ENCODE measurements at regions not wholly inside any gene's neighbourhood (a gene's known extent, or its start where the extent isn't known, plus 50 kb on each side); places are given as distances from the start of the nearest gene placed in this dataset.
"Not testable (repeated sequence)": the region's sequence is repeated elsewhere in the genome, so short reads cannot be mapped to it uniquely, and the experiment has no call there.

DNA sequence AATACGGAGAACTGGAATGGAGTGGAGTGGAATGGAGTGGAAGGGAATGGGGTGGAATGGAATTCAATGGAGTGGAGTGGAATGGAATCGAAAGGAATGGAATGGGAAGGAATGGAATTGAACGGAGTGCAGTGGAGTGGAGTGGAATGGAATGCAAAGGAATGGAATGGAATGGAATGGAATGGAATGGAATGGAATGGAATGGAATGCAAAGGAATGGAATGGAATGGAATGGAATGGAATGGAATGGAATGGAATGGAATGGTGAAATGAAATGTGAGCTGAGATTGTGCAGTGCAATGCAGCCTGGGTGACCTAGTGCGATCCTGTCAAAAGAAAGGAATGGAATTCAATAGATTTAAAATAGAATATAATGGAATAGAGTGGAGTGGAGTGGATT is 357.3 kb upstream of the WSB1 start:
- peaks cover 6 to 40% of the 10 kb centered on the region in 2 donors for H3K9me3 ChIP-seq (ENCODE audit: control insufficient read depth in 2 of 2, insufficient read depth in 1 of 2, low read depth in 1 of 2, low read length in 1 of 2)
- not testable (repeated sequence) for DNase-seq; H3K27me3 ChIP-seq (ENCODE audit: control insufficient read depth in 3 of 3, insufficient read depth in 3 of 3, low read length in 3 of 3); H3K4me1 ChIP-seq (ENCODE audit: control insufficient read depth in 3 of 3, insufficient read depth in 2 of 3, low read depth in 1 of 3, low read length in 2 of 3); H3K4me3 ChIP-seq (ENCODE audit: low read depth in 1 of 3, low read length in 3 of 3); FAIRE-seq; H3K27ac ChIP-seq (ENCODE audit: low read depth in 1 of 3, low read length in 2 of 3); H3K36me3 ChIP-seq (ENCODE audit: control insufficient read depth in 3 of 3, insufficient read depth in 2 of 3, low read depth in 1 of 3, low read length in 3 of 3)
- WGBS, 3 donors = 83 to 91% (median 85%) methylated on average over 4 of the region's 4 CpGs

DNA sequence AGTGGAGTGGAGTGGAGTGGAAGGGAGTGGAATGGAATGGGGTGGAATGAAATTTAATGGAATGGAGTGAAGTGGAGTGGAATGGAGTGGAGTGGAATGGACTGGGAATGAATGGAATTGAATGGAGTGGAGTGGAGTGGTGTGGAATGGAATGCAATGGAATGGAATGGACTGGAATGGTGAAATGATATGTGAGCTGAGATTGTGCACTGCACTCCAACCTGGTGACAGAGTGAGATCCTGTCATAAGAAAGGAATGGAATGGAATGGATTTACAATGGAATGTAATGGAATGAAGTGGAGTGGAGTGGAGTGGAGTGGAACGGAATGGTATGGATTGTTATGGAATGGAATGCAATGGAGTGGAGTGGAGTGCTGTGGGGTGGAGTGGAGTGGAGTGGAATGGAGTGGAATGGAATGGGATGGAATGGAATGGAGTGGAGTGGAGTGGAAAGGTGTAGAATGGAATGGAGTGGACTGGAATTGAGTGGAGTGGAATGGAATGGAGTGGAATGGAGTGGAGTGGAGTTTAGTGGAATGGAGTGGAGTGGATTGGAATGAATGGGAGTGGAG is 356.1 kb upstream of the WSB1 start:
- H3K36me3 ChIP-seq (ENCODE audit: control insufficient read depth in 3 of 3, insufficient read depth in 2 of 3, low read depth in 1 of 3, low read length in 3 of 3); DNase-seq; H3K4me1 ChIP-seq (ENCODE audit: control insufficient read depth in 3 of 3, insufficient read depth in 2 of 3, low read depth in 1 of 3, low read length in 2 of 3); FAIRE-seq; H3K4me3 ChIP-seq (ENCODE audit: low read depth in 1 of 3, low read length in 3 of 3); H3K27ac ChIP-seq (ENCODE audit: low read depth in 1 of 3, low read length in 2 of 3); H3K27me3 ChIP-seq (ENCODE audit: control insufficient read depth in 3 of 3, insufficient read depth in 3 of 3, low read length in 3 of 3): not testable (repeated sequence)
- WGBS, 3 donors = 37 to 58% (median 42%) methylated on average over 1 of the region's 1 CpG
- H3K9me3 ChIP-seq (ENCODE audit: control insufficient read depth in 2 of 2, insufficient read depth in 1 of 2, low read depth in 1 of 2, low read length in 1 of 2) = peaks cover 6 to 40% of the 10 kb centered on the region in 2 donors

DNA sequence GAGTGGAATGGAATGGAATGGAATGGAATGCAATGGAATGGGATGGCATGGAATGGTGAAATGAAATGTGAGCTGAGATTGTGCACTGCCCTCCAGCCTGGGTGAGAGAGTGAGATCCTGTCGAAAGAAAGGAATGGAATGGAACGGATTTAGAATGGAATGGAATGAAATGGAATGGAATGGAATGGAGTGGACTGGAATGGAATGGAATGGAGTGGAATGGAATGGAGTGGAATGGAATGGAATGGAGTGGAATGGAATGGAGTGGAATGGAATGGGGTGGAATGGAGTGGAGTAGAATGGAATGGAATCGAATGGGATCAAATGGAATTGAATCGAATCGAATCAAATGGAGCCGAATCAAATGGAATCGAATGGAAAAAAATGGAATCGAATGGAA is 354.2 kb upstream of the WSB1 start:
- not testable (repeated sequence) for FAIRE-seq; H3K27me3 ChIP-seq (ENCODE audit: control insufficient read depth in 3 of 3, insufficient read depth in 3 of 3, low read length in 3 of 3); H3K27ac ChIP-seq (ENCODE audit: low read depth in 1 of 3, low read length in 2 of 3); H3K36me3 ChIP-seq (ENCODE audit: control insufficient read depth in 3 of 3, insufficient read depth in 2 of 3, low read depth in 1 of 3, low read length in 3 of 3); H3K4me1 ChIP-seq (ENCODE audit: control insufficient read depth in 3 of 3, insufficient read depth in 2 of 3, low read depth in 1 of 3, low read length in 2 of 3); H3K4me3 ChIP-seq (ENCODE audit: low read depth in 1 of 3, low read length in 3 of 3); DNase-seq
- WGBS, 3 donors = 80 to 86% (median 85%) methylated on average over 8 of the region's 8 CpGs
- H3K9me3 ChIP-seq (ENCODE audit: control insufficient read depth in 2 of 2, insufficient read depth in 1 of 2, low read depth in 1 of 2, low read length in 1 of 2) = peaks cover 6 to 40% of the 10 kb centered on the region in 2 donors

DNA sequence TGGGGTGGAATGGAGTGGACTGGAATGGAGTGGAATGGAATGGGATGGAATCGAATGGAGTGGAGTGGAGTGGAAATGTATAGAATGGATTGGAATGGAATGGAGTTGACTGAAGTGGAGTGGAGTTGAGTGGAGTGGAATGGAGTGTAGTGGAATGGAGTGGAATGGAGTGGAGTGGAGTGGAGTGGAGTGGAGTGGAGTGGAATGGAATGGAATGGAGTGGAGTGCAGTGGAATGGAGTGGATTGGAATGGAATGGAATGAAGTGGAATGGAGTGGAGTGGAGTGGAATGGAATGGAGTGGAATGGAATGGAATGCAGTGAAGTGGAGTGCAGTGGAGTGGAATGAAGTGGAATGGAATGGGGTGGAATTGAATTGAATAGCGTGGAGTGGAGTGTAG is 353.3 kb upstream of the WSB1 start:
- H3K9me3 ChIP-seq (ENCODE audit: control insufficient read depth in 2 of 2, insufficient read depth in 1 of 2, low read depth in 1 of 2, low read length in 1 of 2) = peaks cover 6 to 40% of the 10 kb centered on the region in 2 donors
- 42 to 47% (median 46%) methylated on average over 2 of the region's 2 CpGs for WGBS, 3 donors
- H3K27me3 ChIP-seq (ENCODE audit: control insufficient read depth in 3 of 3, insufficient read depth in 3 of 3, low read length in 3 of 3); DNase-seq; H3K36me3 ChIP-seq (ENCODE audit: control insufficient read depth in 3 of 3, insufficient read depth in 2 of 3, low read depth in 1 of 3, low read length in 3 of 3); FAIRE-seq; H3K4me3 ChIP-seq (ENCODE audit: low read depth in 1 of 3, low read length in 3 of 3); H3K4me1 ChIP-seq (ENCODE audit: control insufficient read depth in 3 of 3, insufficient read depth in 2 of 3, low read depth in 1 of 3, low read length in 2 of 3); H3K27ac ChIP-seq (ENCODE audit: low read depth in 1 of 3, low read length in 2 of 3): not testable (repeated sequence)

DNA sequence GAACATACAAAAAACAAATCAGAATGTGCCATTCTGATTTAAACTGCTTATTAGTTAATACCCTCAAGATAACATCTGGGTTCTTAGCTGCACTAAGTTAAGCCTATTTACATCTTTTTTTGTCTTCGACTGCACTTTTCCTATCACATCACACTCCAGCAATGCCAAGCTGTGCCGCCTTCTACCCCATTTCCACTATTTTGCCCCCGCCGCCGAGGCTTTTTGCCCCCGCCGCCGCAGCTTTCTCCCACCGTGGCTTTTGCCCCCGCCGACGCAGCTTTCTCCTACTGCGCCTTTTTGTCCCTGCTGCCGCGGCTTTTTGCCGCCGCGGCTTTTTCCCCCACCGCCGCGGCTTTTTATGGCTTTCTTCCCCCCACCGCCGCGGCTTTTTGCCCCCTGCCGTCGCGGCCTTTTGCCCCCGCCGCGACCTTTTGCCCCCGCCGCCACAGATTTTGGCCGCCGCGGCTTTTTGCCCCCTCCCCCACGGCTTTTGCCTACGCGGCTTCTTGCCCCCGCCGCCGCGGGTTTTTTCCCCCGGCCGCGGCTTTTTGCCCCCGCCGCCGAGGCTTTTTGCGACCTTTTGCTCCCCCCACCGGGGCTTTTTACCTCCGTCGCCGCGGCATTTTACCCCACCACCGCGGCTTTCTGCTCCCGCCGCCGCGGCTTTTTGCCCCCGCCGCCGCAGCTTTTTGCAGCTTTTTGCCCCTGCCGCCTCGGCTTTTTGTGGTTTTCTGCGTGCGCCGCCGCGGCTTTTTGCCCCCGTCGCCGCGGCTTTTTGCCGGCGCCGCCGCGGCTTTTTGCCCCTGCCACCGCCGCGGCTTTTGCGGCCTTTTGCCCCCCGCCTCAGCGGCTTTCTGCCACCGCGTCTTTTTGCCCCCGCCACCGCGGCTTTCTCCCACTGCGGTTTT is 331.4 kb upstream of the WSB1 start:
- no peak for FAIRE-seq
- H3K27me3 ChIP-seq (ENCODE audit: control insufficient read depth in 3 of 3, insufficient read depth in 3 of 3, low read length in 3 of 3) = peaks cover 0 to 6% (median 3%) of the 10 kb centered on the region in 3 donors
- peak overlapping the region in 2 of 3 donors; percentile 1 to 3 for H3K4me3 ChIP-seq (ENCODE audit: low read depth in 1 of 3, low read length in 3 of 3)
- WGBS, 3 donors = 46 to 47% (median 46%) methylated on average over 78 to 91 of the region's 91 CpGs
- no peaks in the 10 kb centered on the region for H3K4me1 ChIP-seq (ENCODE audit: control insufficient read depth in 3 of 3, insufficient read depth in 2 of 3, low read depth in 1 of 3, low read length in 2 of 3)
- no peak overlapping the region for H3K27ac ChIP-seq (ENCODE audit: low read depth in 1 of 3, low read length in 2 of 3)
- peaks cover 0 to 10% of the 10 kb centered on the region in 2 donors for H3K9me3 ChIP-seq (ENCODE audit: control insufficient read depth in 2 of 2, insufficient read depth in 1 of 2, low read depth in 1 of 2, low read length in 1 of 2)
- no peak for DNase-seq
- no peaks in the 10 kb centered on the region for H3K36me3 ChIP-seq (ENCODE audit: control insufficient read depth in 3 of 3, insufficient read depth in 2 of 3, low read depth in 1 of 3, low read length in 3 of 3)

DNA sequence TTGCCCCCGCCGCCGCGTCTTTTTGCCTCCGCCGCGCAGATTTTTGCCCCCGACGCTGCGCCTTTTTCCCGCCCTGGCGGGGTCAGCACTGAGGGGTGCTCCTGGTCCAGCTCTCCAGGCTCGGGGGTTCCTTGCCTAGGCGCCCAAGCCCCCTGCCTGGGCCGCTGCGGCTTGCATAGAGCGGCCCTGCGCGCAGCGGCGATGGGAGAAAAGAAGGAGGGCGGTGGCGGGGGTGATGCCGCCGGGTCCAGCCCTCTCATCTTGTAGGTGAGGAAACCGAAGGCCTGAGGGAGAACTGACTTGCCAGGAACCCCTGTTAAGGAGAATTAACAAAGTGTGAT is 330.8 kb upstream of the WSB1 start:
- FAIRE-seq (no peak), DNase-seq (no peak)
- no peak overlapping the region for H3K27ac ChIP-seq (ENCODE audit: low read depth in 1 of 3, low read length in 2 of 3)
- 53 to 60% (median 56%) methylated on average over 26 of the region's 26 CpGs for WGBS, 3 donors
- H3K36me3 ChIP-seq (ENCODE audit: control insufficient read depth in 3 of 3, insufficient read depth in 2 of 3, low read depth in 1 of 3, low read length in 3 of 3) = no peaks in the 10 kb centered on the region
- no peaks in the 10 kb centered on the region for H3K4me1 ChIP-seq (ENCODE audit: control insufficient read depth in 3 of 3, insufficient read depth in 2 of 3, low read depth in 1 of 3, low read length in 2 of 3)
- peaks cover 0 to 6% (median 3%) of the 10 kb centered on the region in 3 donors for H3K27me3 ChIP-seq (ENCODE audit: control insufficient read depth in 3 of 3, insufficient read depth in 3 of 3, low read length in 3 of 3)
- peak overlapping the region in 2 of 3 donors; percentile 1 to 3 for H3K4me3 ChIP-seq (ENCODE audit: low read depth in 1 of 3, low read length in 3 of 3)
- peaks cover 0 to 10% of the 10 kb centered on the region in 2 donors for H3K9me3 ChIP-seq (ENCODE audit: control insufficient read depth in 2 of 2, insufficient read depth in 1 of 2, low read depth in 1 of 2, low read length in 1 of 2)

DNA sequence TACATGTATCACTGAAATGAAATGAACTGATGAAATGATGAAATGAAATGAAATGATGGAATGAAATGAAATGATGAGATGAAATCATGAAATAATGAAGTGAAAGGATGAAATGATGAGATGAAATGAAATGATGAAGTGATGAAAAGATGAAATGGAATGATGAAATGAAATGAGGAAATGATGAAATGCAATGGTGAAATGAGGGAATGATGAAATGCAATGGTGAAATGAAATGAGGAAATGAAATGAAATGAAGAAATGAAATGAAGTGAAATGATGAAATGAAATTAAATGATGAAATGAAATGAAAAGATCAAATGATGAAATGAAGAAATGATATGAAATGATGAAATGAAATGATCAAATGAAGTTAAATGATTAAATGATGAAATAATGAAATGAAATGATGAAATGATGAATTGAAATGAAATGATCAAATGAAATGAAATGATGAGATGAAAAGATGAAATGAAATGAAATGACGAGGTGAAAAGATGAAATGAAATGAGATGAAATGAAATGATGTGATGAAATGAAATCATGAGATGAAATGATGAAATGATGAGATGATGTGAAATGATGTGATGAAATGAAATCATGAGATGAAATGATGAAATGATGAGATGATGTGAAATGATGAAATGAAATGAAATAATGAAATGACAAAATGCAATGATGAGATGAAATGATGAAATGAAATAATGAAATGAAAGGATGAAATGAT is 327.9 kb upstream of the WSB1 start:
- 56 to 64% (median 63%) methylated on average over 1 of the region's 1 CpG for WGBS, 3 donors
- not testable (repeated sequence) for H3K4me3 ChIP-seq (ENCODE audit: low read depth in 1 of 3, low read length in 3 of 3); DNase-seq; H3K27ac ChIP-seq (ENCODE audit: low read depth in 1 of 3, low read length in 2 of 3); H3K36me3 ChIP-seq (ENCODE audit: control insufficient read depth in 3 of 3, insufficient read depth in 2 of 3, low read depth in 1 of 3, low read length in 3 of 3); H3K4me1 ChIP-seq (ENCODE audit: control insufficient read depth in 3 of 3, insufficient read depth in 2 of 3, low read depth in 1 of 3, low read length in 2 of 3); H3K27me3 ChIP-seq (ENCODE audit: control insufficient read depth in 3 of 3, insufficient read depth in 3 of 3, low read length in 3 of 3)
- peak; percentile 94 for FAIRE-seq
- peaks cover 0 to 11% of the 10 kb centered on the region in 2 donors for H3K9me3 ChIP-seq (ENCODE audit: control insufficient read depth in 2 of 2, insufficient read depth in 1 of 2, low read depth in 1 of 2, low read length in 1 of 2)

DNA sequence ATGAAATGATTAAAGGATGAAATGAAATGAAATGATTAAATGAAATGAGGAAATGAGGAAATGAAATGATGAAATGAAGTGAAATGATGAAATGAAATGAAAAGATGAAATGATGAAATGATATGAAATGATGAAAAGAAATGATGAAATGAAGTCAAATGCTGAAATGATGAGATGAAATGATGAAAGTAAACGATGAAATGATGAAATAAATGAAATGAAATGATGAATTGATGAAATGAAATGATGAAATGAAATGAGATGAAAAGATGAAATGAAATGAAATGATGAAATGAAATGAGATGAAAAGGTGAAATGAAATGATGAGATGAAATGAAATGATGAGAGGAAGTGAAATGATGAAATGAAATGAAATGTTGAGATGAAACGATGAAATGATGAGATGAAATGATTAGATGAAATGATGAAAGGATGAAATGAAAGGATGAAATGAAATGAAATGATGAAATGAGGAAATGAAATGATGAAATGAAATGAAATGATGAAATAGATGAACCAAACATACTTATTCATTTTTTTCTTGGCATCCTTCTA is 327.2 kb upstream of the WSB1 start:
- not testable (repeated sequence) for DNase-seq; H3K36me3 ChIP-seq (ENCODE audit: control insufficient read depth in 3 of 3, insufficient read depth in 2 of 3, low read depth in 1 of 3, low read length in 3 of 3); H3K27me3 ChIP-seq (ENCODE audit: control insufficient read depth in 3 of 3, insufficient read depth in 3 of 3, low read length in 3 of 3); H3K4me3 ChIP-seq (ENCODE audit: low read depth in 1 of 3, low read length in 3 of 3); H3K4me1 ChIP-seq (ENCODE audit: control insufficient read depth in 3 of 3, insufficient read depth in 2 of 3, low read depth in 1 of 3, low read length in 2 of 3); H3K27ac ChIP-seq (ENCODE audit: low read depth in 1 of 3, low read length in 2 of 3)
- FAIRE-seq = peak; percentile 99
- WGBS, 3 donors = 48 to 61% (median 51%) methylated on average over 2 of the region's 2 CpGs
- peaks cover 0 to 12% of the 10 kb centered on the region in 2 donors for H3K9me3 ChIP-seq (ENCODE audit: control insufficient read depth in 2 of 2, insufficient read depth in 1 of 2, low read depth in 1 of 2, low read length in 1 of 2)
